Loucy (cell line): ENCODE measurements at regions not wholly inside any gene's neighbourhood (a gene's known extent, or its start where the extent isn't known, plus 50 kb on each side); places are given as distances from the start of the nearest gene placed in this dataset.

Experiments used
- CTCF ChIP-seq: fragments of 200-600 bp; sonication (generic); conservative IDR thresholded peaks from 2 replicates; pipeline ENCODE4 v1.5.1; 2014; ENCODE audit warnings: mild to moderate bottlenecking, antibody characterized with exemption, low read length
- EZH2phosphoT487 ChIP-seq: fragments of 200-600 bp; IDR thresholded peaks from 2 replicates; pipeline ENCODE4 v1.6.1; 2018; ENCODE audit warnings: antibody characterized with exemption, mild to moderate bottlenecking, moderate library complexity, borderline replicate concordance

- no peak for TF ChIP-seq CTCF
- no peak for TF ChIP-seq EZH2phosphoT487
Measured at GRCh38 chr14:50011242-50011641, 105.1 kb downstream of the VCPKMT start.
